OCI-LY1 (cell line): ENCODE measurements at regions not wholly inside any gene's neighbourhood (a gene's known extent, or its start where the extent isn't known, plus 50 kb on each side); places are given as distances from the start of the nearest gene placed in this dataset.

Experiments
- H2AFZ ChIP-seq: fragments of 200-600 bp; sonication (generic), shearing (Covaris generic); 2 replicates; pipeline ENCODE4 v1.6.0; 2014; ENCODE audit warnings: antibody characterized with exemption, mild to moderate bottlenecking, low read length
- H3F3A ChIP-seq: fragments of 200-600 bp; sonication (generic), shearing (Covaris generic); 2 replicates; pipeline ENCODE4 v1.6.0; 2014; ENCODE audit warnings: mild to moderate bottlenecking, antibody characterized with exemption, low read length, moderate library complexity; ENCODE audit not compliant: insufficient read depth
- H3K27ac ChIP-seq: fragments of 200-600 bp; sonication (generic); 2 replicates; pipeline ENCODE4 v1.5.1; 2014; ENCODE audit warnings: low read length, mixed run types, mild to moderate bottlenecking, low read depth; ENCODE audit not compliant: poor library complexity, severe bottlenecking
- H3K27me3 ChIP-seq: fragments of 200-600 bp; sonication (generic); 2 replicates; pipeline ENCODE4 v1.6.0; 2014; ENCODE audit warnings: antibody characterized with exemption, mild to moderate bottlenecking, low read length, moderate library complexity; ENCODE audit not compliant: insufficient read depth
- H3K36me3 ChIP-seq: fragments of 200-600 bp; sonication (generic); 2 replicates; pipeline ENCODE4 v1.6.1; 2014; ENCODE audit warnings: mild to moderate bottlenecking, antibody characterized with exemption, low read length, moderate library complexity, mixed read lengths; ENCODE audit not compliant: insufficient read depth
- H3K4me1 ChIP-seq: fragments of 200-600 bp; sonication (generic); 2 replicates; pipeline ENCODE4 v1.5.1; 2014; ENCODE audit warnings: mild to moderate bottlenecking, low read length, moderate library complexity; ENCODE audit not compliant: insufficient read depth, severe bottlenecking
- H3K4me2 ChIP-seq: fragments of 200-600 bp; sonication (generic), shearing (Covaris generic); 2 replicates; pipeline ENCODE4 v1.6.1; 2014; ENCODE audit warnings: low read length
- H3K4me3 ChIP-seq: fragments of 200-600 bp; sonication (generic); 2 replicates; pipeline ENCODE4 v1.5.1; 2014; ENCODE audit warnings: low read length, low read depth, mild to moderate bottlenecking, mixed read lengths; ENCODE audit not compliant: poor library complexity, severe bottlenecking
- H3K79me2 ChIP-seq: fragments of 200-600 bp; shearing (Covaris generic); 2 replicates; pipeline ENCODE4 v1.6.1; 2016; ENCODE audit warnings: mixed run types, low read length, mixed read lengths; ENCODE audit not compliant: insufficient read depth
- H3K9ac ChIP-seq: fragments of 200-600 bp; sonication (generic), shearing (Covaris generic); 2 replicates; pipeline ENCODE4 v1.6.1; 2014; ENCODE audit warnings: mild to moderate bottlenecking, low read length, mixed read lengths
- H3K9me2 ChIP-seq: fragments of 200-600 bp; sonication (generic), shearing (Covaris generic); 2 replicates; pipeline ENCODE4 v1.6.1; 2014; ENCODE audit warnings: low read depth, mild to moderate bottlenecking, low read length, mixed read lengths
- H3K9me3 ChIP-seq: fragments of 200-600 bp; shearing (Covaris generic); 2 replicates; pipeline ENCODE4 v1.6.1; 2014; ENCODE audit warnings: low read length, mixed read lengths
- H4K20me1 ChIP-seq: fragments of 200-600 bp; sonication (generic), shearing (Covaris generic); 2 replicates; pipeline ENCODE4 v1.6.0; 2016; ENCODE audit warnings: mild to moderate bottlenecking, low read length; ENCODE audit not compliant: insufficient read depth
- CTCF ChIP-seq: fragments of 200-600 bp; sonication (generic), shearing (Covaris generic); IDR thresholded peaks from 2 replicates; pipeline ENCODE4 v1.5.1; 2017; ENCODE audit warnings: mild to moderate bottlenecking, antibody characterized with exemption, low read length, moderate library complexity, mixed read lengths
- EZH2 ChIP-seq: fragments of 200-600 bp; sonication (generic), shearing (Covaris generic); IDR thresholded peaks from 2 replicates; pipeline ENCODE4 v1.8.0; 2017; ENCODE audit warnings: borderline replicate concordance, mixed run types, mild to moderate bottlenecking, antibody characterized with exemption, low read length, moderate library complexity, mixed read lengths

GRCh38 chr1:96464066-96464465, 257.5 kb upstream of the PTBP2 start:
- no peaks in the 10 kb centered on the region for H3K9me2 ChIP-seq
- H3K4me2 ChIP-seq = no peak overlapping the region
- H3K27me3 ChIP-seq = no peaks in the 10 kb centered on the region
- H3K9ac ChIP-seq = no peak overlapping the region
- no peaks in the 10 kb centered on the region for H3K36me3 ChIP-seq
- no peaks in the 10 kb centered on the region for H4K20me1 ChIP-seq
- H3K27ac ChIP-seq = no peak overlapping the region
- no peaks in the 10 kb centered on the region for H3K79me2 ChIP-seq
- no peaks in the 10 kb centered on the region for H3K4me1 ChIP-seq
- H2AFZ ChIP-seq = no peak overlapping the region
- no peaks in the 10 kb centered on the region for H3F3A ChIP-seq
- TF ChIP-seq CTCF (no peak), EZH2 (no peak)
- no peak overlapping the region for H3K4me3 ChIP-seq
- no peaks in the 10 kb centered on the region for H3K9me3 ChIP-seq

GRCh38 chr1:96464522-96464921, 257.1 kb upstream of the PTBP2 start:
- H3K27ac ChIP-seq = no peak overlapping the region
- no peak overlapping the region for H3K9ac ChIP-seq
- H4K20me1 ChIP-seq = no peaks in the 10 kb centered on the region
- no peaks in the 10 kb centered on the region for H3K9me3 ChIP-seq
- H3F3A ChIP-seq = no peaks in the 10 kb centered on the region
- no peaks in the 10 kb centered on the region for H3K27me3 ChIP-seq
- no peak overlapping the region for H2AFZ ChIP-seq
- no peak overlapping the region for H3K4me2 ChIP-seq
- H3K4me1 ChIP-seq = no peaks in the 10 kb centered on the region
- no peaks in the 10 kb centered on the region for H3K9me2 ChIP-seq
- H3K79me2 ChIP-seq = no peaks in the 10 kb centered on the region
- no peaks in the 10 kb centered on the region for H3K36me3 ChIP-seq
- H3K4me3 ChIP-seq = no peak overlapping the region
- no peak for TF ChIP-seq EZH2
- TF ChIP-seq CTCF = no peak

GRCh38 chr1:96464991-96465390, 256.6 kb upstream of the PTBP2 start:
- H3K4me3 ChIP-seq = no peak overlapping the region
- no peaks in the 10 kb centered on the region for H3F3A ChIP-seq
- no peak overlapping the region for H2AFZ ChIP-seq
- TF ChIP-seq CTCF = no peak
- TF ChIP-seq EZH2 = no peak
- H3K27ac ChIP-seq = no peak overlapping the region
- H3K9me3 ChIP-seq = no peaks in the 10 kb centered on the region
- H3K27me3 ChIP-seq = no peaks in the 10 kb centered on the region
- no peak overlapping the region for H3K9ac ChIP-seq
- H3K36me3 ChIP-seq = no peaks in the 10 kb centered on the region
- H3K9me2 ChIP-seq = no peaks in the 10 kb centered on the region
- no peaks in the 10 kb centered on the region for H3K4me1 ChIP-seq
- no peaks in the 10 kb centered on the region for H3K79me2 ChIP-seq
- no peaks in the 10 kb centered on the region for H4K20me1 ChIP-seq
- no peak overlapping the region for H3K4me2 ChIP-seq
